Coronary artery (tissue), 2 donors: ENCODE measurements at regions not wholly inside any gene's neighbourhood (a gene's known extent, or its start where the extent isn't known, plus 50 kb on each side); places are given as distances from the start of the nearest gene placed in this dataset.

Experiments
- DNase-seq: peaks from one replicate; pipeline ENCODE4 v3.0.0-alpha.2; 2017; ENCODE audit warnings: low spot score
- H3K27ac ChIP-seq, 2 donors: fragments of 200-600 bp; sonication (generic); one replicate each; pipeline ENCODE4 v1.5.1; 2016 to 2019
- H3K4me3 ChIP-seq: fragments of 200-600 bp; sonication (generic); 2 replicates; pipeline ENCODE4 v1.5.1; 2016; ENCODE audit warnings: mild to moderate bottlenecking, moderate library complexity
- TF ChIP-seq, protein P1 (sequence below): fragments of 200-600 bp; sonication (generic); IDR thresholded peaks from one replicate; pipeline ENCODE4 v1.5.1; 2019; ENCODE audit warnings: antibody characterized with exemption

DNA sequence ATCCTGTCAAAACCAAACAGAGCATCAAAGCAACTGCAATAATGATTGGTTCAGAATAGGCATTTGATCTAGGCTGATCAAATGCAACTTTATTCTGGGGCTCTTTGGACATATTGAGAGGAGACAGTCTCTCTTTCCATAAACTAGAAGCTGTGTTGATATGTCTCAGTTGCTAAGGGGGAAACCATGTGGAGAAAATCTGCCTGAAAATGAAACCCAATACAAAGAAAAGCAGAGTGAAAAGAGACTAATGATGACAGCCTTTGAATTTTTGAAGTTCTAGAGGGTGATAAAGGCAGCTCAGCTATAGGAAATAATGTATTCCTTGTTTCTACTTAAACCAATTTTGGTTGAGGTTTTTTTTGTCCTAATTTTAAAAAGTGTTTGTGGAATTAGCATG is 941.8 kb upstream of the POT1 start:
- H3K27ac ChIP-seq, result no peak overlapping the region
- no peak for DNase-seq
- H3K4me3 ChIP-seq, result no peak overlapping the region
- TF ChIP-seq, protein P1, sequence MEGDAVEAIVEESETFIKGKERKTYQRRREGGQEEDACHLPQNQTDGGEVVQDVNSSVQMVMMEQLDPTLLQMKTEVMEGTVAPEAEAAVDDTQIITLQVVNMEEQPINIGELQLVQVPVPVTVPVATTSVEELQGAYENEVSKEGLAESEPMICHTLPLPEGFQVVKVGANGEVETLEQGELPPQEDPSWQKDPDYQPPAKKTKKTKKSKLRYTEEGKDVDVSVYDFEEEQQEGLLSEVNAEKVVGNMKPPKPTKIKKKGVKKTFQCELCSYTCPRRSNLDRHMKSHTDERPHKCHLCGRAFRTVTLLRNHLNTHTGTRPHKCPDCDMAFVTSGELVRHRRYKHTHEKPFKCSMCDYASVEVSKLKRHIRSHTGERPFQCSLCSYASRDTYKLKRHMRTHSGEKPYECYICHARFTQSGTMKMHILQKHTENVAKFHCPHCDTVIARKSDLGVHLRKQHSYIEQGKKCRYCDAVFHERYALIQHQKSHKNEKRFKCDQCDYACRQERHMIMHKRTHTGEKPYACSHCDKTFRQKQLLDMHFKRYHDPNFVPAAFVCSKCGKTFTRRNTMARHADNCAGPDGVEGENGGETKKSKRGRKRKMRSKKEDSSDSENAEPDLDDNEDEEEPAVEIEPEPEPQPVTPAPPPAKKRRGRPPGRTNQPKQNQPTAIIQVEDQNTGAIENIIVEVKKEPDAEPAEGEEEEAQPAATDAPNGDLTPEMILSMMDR, result no peak

DNA sequence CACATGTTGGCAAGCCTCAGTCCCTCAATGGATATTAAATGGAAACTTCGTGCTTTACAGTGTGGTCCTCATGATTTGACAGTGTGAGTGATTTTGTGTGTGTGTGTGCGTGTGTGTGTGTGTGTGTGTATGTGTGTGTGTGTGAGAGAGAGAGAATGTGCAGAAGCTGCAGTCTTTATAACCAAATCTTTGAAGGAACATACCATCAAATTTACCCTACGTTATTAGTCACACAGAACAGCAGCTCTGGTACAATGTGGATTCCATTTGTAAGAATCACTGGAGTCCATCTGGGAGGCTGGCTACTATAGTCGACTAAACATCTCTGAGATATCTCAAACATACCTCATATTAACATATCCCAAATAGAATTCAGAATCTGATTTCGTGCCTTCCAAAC is 928.0 kb upstream of the POT1 start:
- no peak for DNase-seq
- no peak overlapping the region for H3K27ac ChIP-seq
- TF ChIP-seq, protein P1, result no peak
- no peak overlapping the region for H3K4me3 ChIP-seq

DNA sequence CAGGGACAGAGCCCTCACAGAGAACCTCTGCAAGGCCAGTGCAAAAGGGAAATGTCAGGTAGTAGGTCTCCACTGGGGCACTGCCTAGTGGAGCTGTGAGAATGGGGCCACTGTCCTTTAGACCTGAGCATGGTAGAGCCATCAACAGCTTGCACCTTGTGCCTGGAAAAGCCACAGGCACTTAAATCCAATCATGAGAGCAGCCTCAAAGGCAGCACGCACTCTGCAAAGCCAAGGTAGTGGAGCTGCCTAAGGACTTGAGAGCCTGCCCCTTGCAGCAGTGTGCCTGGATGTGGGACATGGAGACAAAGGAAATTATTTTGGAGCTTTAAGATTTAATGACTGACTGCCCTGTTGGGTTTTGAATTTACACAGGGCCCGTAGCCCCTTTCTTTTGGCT is 918.5 kb upstream of the POT1 start:
- no peak for DNase-seq
- Histone ChIP-seq H3K4me3 (no peak overlapping the region), H3K27ac (no peak overlapping the region)
- TF ChIP-seq, protein P1, result no peak

DNA sequence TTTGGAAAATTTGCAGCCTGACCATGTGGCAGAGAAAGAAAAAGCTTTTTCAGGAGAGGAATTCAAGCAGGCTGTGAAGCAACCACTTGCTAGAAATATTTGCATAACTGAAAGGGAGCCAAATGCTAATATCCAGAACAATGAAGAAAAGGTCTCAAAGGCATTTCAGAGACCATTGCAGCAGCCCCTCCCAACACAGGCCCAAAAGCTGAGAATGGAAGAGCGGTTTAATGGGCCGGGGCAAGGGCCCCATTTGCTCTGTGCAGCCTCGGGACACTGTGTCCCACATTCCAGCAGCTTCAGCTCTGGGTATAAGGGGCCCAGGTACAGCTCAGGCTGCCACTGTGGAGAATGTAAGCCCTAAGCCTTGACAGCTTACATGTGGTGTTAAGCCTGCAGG is 918.1 kb upstream of the POT1 start:
- TF ChIP-seq, protein P1, result no peak
- H3K4me3 ChIP-seq, result no peak overlapping the region
- H3K27ac ChIP-seq, result no peak overlapping the region
- DNase-seq, result no peak

DNA sequence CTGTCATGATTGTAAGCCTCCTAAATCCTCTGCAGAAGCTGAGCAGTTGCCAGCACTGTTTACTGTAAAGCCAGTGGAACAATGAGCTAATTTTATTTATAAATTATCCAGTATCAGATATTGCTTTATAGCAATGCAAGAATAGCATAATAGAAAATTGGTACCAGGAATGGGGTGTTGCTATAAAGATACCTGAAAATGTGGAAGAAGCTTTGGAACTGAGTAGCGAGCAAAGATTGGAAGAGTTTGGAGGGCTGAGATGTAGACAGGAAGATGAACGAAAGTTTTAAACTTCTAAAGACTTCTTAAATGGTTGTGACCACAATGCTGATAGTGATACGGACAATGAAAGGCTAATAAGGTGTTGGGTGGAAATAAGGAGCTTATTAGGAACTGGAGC is 917.4 kb upstream of the POT1 start:
- Histone ChIP-seq H3K27ac (no peak overlapping the region), H3K4me3 (no peak overlapping the region)
- TF ChIP-seq, protein P1, result no peak
- no peak for DNase-seq

DNA sequence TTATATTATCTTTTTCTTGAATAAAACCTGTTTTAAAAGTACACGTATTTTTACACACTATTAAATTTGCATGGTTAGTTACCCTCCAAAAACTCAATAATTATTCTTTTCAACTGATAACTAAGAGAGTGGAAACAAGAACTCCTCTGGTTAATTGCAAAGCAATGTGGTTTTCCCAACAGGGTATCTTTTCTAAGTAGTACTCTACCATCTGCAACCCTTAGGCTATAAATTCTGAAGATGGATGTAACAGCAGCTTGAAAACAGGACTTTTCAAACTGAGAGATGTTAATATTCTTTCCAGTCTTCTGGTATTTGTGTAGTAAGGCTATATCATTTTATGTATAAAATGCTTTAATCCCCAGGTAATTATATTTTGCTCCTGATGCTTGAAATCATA is 916.1 kb upstream of the POT1 start:
- TF ChIP-seq, protein P1, result no peak
- no peak for DNase-seq

DNA sequence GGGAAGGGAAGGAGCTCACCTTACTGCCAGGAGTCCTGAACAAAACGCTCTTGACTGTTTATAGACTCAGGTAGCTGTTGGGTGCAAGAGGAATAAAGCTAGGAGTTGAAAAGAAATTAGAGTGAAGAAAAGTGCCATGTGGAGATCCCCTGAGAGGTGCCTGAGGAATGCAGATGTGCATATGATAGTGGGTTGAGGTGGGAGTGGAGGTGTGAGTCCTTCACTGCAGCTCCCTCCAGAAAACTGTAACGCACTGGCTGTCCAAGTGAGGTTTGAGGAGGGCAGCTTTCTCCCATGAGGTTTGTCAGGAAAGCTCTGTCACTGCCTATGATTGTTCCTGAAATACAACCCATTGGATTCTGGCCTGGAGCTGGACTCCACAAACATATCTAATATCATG is 904.8 kb upstream of the POT1 start:
- TF ChIP-seq, protein P1, result no peak
- H3K27ac ChIP-seq, result no peak overlapping the region
- DNase-seq, result no peak
- H3K4me3 ChIP-seq, result no peak overlapping the region

More for the DNA sequence above, 916.1 kb upstream of the POT1 start:
- no peak overlapping the region for H3K4me3 ChIP-seq
- no peak overlapping the region for H3K27ac ChIP-seq
